Panc1 (cell line): ENCODE measurements at regions not wholly inside any gene's neighbourhood (a gene's known extent, or its start where the extent isn't known, plus 50 kb on each side); places are given as distances from the start of the nearest gene placed in this dataset.

Experiments
- ATAC-seq: fragments of 200-7000 bp; cut with Tn5 transposase; 2 replicates; pipeline ENCODE4 v1.9.1; 2020; ENCODE audit warnings: mild to moderate bottlenecking, moderate library complexity
- BruUV-seq: library from RNA; stranded (reverse); fragments of 400-500 nt; replicated peaks from 2 replicates; lab custom pipeline; 2021; lab: Mats Ljungman, UMichigan
- CTCF ChIA-PET: fragments of 300-600 bp; sonication (Branson Sonifier 250); formaldehyde crosslinking; loops from one replicate; lab custom pipeline; 2022; ENCODE audit warnings: antibody characterized with exemption; lab: Charles Lee
- POLR2A ChIA-PET: fragments of 300-600 bp; sonication (Branson Sonifier 250); formaldehyde crosslinking; loops from one replicate; lab custom pipeline; 2022; ENCODE audit warnings: antibody characterized with exemption; lab: Charles Lee
- DNase-seq: peaks from one replicate; pipeline ENCODE4 v3.0.0-alpha.2; 2010; ENCODE audit warnings: low read depth, low spot score
- H3K27ac ChIP-seq: 2 replicates; pipeline ENCODE4 v1.5.1; 2011; ENCODE audit warnings: mild to moderate bottlenecking, low read length, inconsistent platforms
- H3K27me3 ChIP-seq: fragments of 200-500 bp; sonication (Bioruptor generic); 2 replicates; pipeline ENCODE4 v1.6.0; 2014; ENCODE audit warnings: low read length, inconsistent platforms; ENCODE audit not compliant: control insufficient read depth, insufficient read depth
- H3K36me3 ChIP-seq: fragments of 200-500 bp; sonication (Bioruptor generic); 2 replicates; pipeline ENCODE4 v1.5.1; 2014; ENCODE audit warnings: inconsistent platforms, mild to moderate bottlenecking, low read length, moderate library complexity; ENCODE audit not compliant: control insufficient read depth, insufficient read depth
- H3K4me1 ChIP-seq: 2 replicates; pipeline ENCODE4 v1.5.1; 2011; ENCODE audit warnings: inconsistent platforms, mild to moderate bottlenecking, low read length, moderate library complexity; ENCODE audit not compliant: control insufficient read depth, insufficient read depth
- H3K4me3 ChIP-seq, 2 experiments: 2 replicates each; pipeline ENCODE4 v1.5.1; 2011 to 2012; ENCODE audit warnings: low read depth in 2 of 2, low read length in 2 of 2, mild to moderate bottlenecking in 2 of 2, inconsistent platforms in 1 of 2, moderate library complexity in 1 of 2
- H3K9me3 ChIP-seq: fragments of 200-500 bp; sonication (Bioruptor generic); 2 replicates; pipeline ENCODE4 v1.5.1; 2014; ENCODE audit warnings: low read depth, mild to moderate bottlenecking, inconsistent platforms, low read length, moderate library complexity; ENCODE audit not compliant: control insufficient read depth, insufficient read depth
- CTCF ChIP-seq: fragments of 450-650 bp; IDR thresholded peaks from 2 replicates; pipeline ENCODE4 v1.5.1; 2017; ENCODE audit warnings: mild to moderate bottlenecking
- POLR2AphosphoS5 ChIP-seq: IDR thresholded peaks from 2 replicates; pipeline ENCODE4 v1.6.1; 2012; ENCODE audit warnings: mild to moderate bottlenecking, low read depth, low read length, moderate library complexity
- REST ChIP-seq, 2 experiments: IDR thresholded peaks; 2 replicates each; pipeline ENCODE4 v1.6.1; 2011 to 2012; ENCODE audit warnings: low read depth in 2 of 2, control low read depth in 1 of 2, low read length in 1 of 2, mild to moderate bottlenecking in 1 of 2, moderate library complexity in 1 of 2; ENCODE audit not compliant: insufficient read depth in 1 of 2
- SIN3A ChIP-seq: IDR thresholded peaks from 2 replicates; pipeline ENCODE4 v1.6.1; 2012; ENCODE audit warnings: low read depth, mild to moderate bottlenecking, low read length, moderate library complexity, borderline replicate concordance; ENCODE audit not compliant: insufficient read depth
- TCF7L2 ChIP-seq: IDR thresholded peaks from 2 replicates; pipeline ENCODE4 v1.6.1; 2011; ENCODE audit warnings: mild to moderate bottlenecking, low read depth, low read length, inconsistent platforms
- in situ Hi-C: cut with HindIII; loops from 2 replicates; pipeline ENCODE4 v1.10.0; 2016; ENCODE audit warnings: low sequenced_read_pairs, low pct_unique_long_range_greater_than_20kb
- intact Hi-C: fragments of 100-400 bp; cut with micrococcal nuclease; formaldehyde crosslinking; loops from one replicate; pipeline ENCODE4 v1.10.0; 2022; ENCODE audit not compliant: unreplicated experiment

- DNase-seq (no peak), ATAC-seq (no peak)
- in situ Hi-C loops (no loop called here), intact Hi-C loops (no loop called here)
- Histone ChIP-seq H3K4me1 (no peaks in the 10 kb centered on the region), H3K9me3 (no peaks in the 10 kb centered on the region), H3K27ac (no peak overlapping the region), H3K27me3 (no peaks in the 10 kb centered on the region; the same call in 1 of the 2 replicates), H3K4me3 (no peak overlapping the region), H3K36me3 (no peaks in the 10 kb centered on the region)
- BruUV-seq, result no TSS peak
- no peak for TF ChIP-seq CTCF
- no peak for TF ChIP-seq TCF7L2
- no peak for TF ChIP-seq REST (IDR thresholded peaks at IDR 0.05; ENCODE audit: insufficient read depth in 1 of 2, low read depth in 2 of 2, low read length in 1 of 2)
- no peak for TF ChIP-seq SIN3A
- CTCF ChIA-PET, result no interaction called here
- POLR2A ChIA-PET, result no interaction called here
These were observed 121.9 kb upstream of the MVB12B start for GRCh38 chr9:126204708-126205225.

GRCh38 chr9:126205265-126205664, 121.4 kb upstream of the MVB12B start:
- POLR2A ChIA-PET, result no interaction called here
- intact Hi-C loops (no loop called here), in situ Hi-C loops (no loop called here)
- Histone ChIP-seq H3K36me3 (no peaks in the 10 kb centered on the region), H3K4me1 (no peaks in the 10 kb centered on the region), H3K27ac (no peak overlapping the region), H3K4me3 (no peak overlapping the region), H3K9me3 (no peaks in the 10 kb centered on the region), H3K27me3 (no peaks in the 10 kb centered on the region; the same call in 1 of the 2 replicates)
- TF ChIP-seq TCF7L2, result no peak
- TF ChIP-seq SIN3A, result no peak
- no peak for TF ChIP-seq POLR2AphosphoS5
- no peak for TF ChIP-seq CTCF
- no peak for TF ChIP-seq REST (IDR thresholded peaks at IDR 0.05; ENCODE audit: insufficient read depth in 1 of 2, low read depth in 2 of 2, low read length in 1 of 2)
- ATAC-seq (no peak), DNase-seq (no peak)
- CTCF ChIA-PET, result no interaction called here
- no TSS peak for BruUV-seq
